Adrenal gland (tissue), 5 donors: ENCODE measurements at regions not wholly inside any gene's neighbourhood (a gene's known extent, or its start where the extent isn't known, plus 50 kb on each side); places are given as distances from the start of the nearest gene placed in this dataset.

Experiments used
- CTCF ChIP-seq, 6 experiments: fragments of 450-650 bp in 4 of 6; fragments of 200-600 bp in 2 of 6; sonication (generic) in 1 of 6; IDR thresholded peaks; 1 replicate in 5 of 6; 2 replicates in 1 of 6; pipeline versions ENCODE4 v1.5.1 to v1.8.0; 2016 to 2021; ENCODE audit warnings: antibody characterized with exemption in 6 of 6, mild to moderate bottlenecking in 2 of 6, moderate library complexity in 1 of 6
- POLR2A ChIP-seq, 2 donors: fragments of 450-650 bp; IDR thresholded peaks; one replicate each; pipeline ENCODE4 v1.6.1; 2017; ENCODE audit warnings: antibody characterized with exemption in 2 of 2, mild to moderate bottlenecking in 2 of 2, moderate library complexity in 1 of 2
- donor health status: DM: no; HTN: no; CAD: no.

- TF ChIP-seq CTCF (IDR thresholded peaks at IDR 0.05) (no peak), POLR2A (IDR thresholded peaks at IDR 0.05) (no peak)
These were observed 62.1 kb downstream of the OTOR start for GRCh38 chr20:16810216-16810615.
